Caco-2 (cell line): ENCODE measurements at regions not wholly inside any gene's neighbourhood (a gene's known extent, or its start where the extent isn't known, plus 50 kb on each side); places are given as distances from the start of the nearest gene placed in this dataset.

Experiments
- BruUV-seq: library from RNA; stranded (reverse); fragments of 400-500 nt; replicated peaks from 2 replicates; lab custom pipeline; 2021; lab: Mats Ljungman, UMichigan
- CTCF ChIA-PET: fragments of 300-600 bp; sonication (Branson Sonifier 250); formaldehyde crosslinking; loops from one replicate; lab custom pipeline; 2022; ENCODE audit warnings: antibody characterized with exemption; lab: Charles Lee
- POLR2A ChIA-PET: fragments of 300-600 bp; sonication (Branson Sonifier 250); formaldehyde crosslinking; loops from one replicate; lab custom pipeline; 2022; ENCODE audit warnings: antibody characterized with exemption; lab: Charles Lee
- DNase-seq, 2 experiments: peaks; one replicate each; pipeline versions ENCODE4 v3.0.0 to v3.0.0-alpha.2; 2020 to 2022
- H3K27me3 ChIP-seq: replicated peaks from 2 replicates; pipeline ENCODE4 v1.6.0; 2011; ENCODE audit warnings: low read length; ENCODE audit not compliant: control insufficient read depth, insufficient read depth
- H3K36me3 ChIP-seq: 2 replicates; pipeline ENCODE4 v1.5.1; 2011; ENCODE audit warnings: low read length; ENCODE audit not compliant: control insufficient read depth, insufficient read depth
- H3K4me1 ChIP-seq: fragments of 250-450 bp; sonication (Bioruptor Pico); 2 replicates; pipeline ENCODE4 v1.5.1; 2020; ENCODE audit warnings: mild to moderate bottlenecking
- H3K4me3 ChIP-seq: 2 replicates; pipeline ENCODE4 v1.5.1; 2011; ENCODE audit warnings: low read depth, mild to moderate bottlenecking, control low read depth, low read length
- H3K9me3 ChIP-seq: fragments of 250-450 bp; sonication (Bioruptor Pico); 2 replicates; pipeline ENCODE4 v1.5.1; 2020; ENCODE audit warnings: mild to moderate bottlenecking, moderate library complexity
- H3K27ac Mint-ChIP-seq: one replicate; pipeline ENCODE4 v1.8.0; 2022; ENCODE audit warnings: mixed read lengths; ENCODE audit not compliant: unreplicated experiment
- H3K27me3 Mint-ChIP-seq: one replicate; pipeline ENCODE4 v1.8.0; 2022; ENCODE audit warnings: mixed read lengths; ENCODE audit not compliant: insufficient read depth, unreplicated experiment
- H3K36me3 Mint-ChIP-seq: one replicate; pipeline ENCODE4 v1.8.0; 2022; ENCODE audit warnings: mild to moderate bottlenecking, mixed read lengths; ENCODE audit not compliant: insufficient read depth, unreplicated experiment
- H3K4me1 Mint-ChIP-seq: one replicate; pipeline ENCODE4 v1.8.0; 2022; ENCODE audit warnings: low read depth, mixed read lengths; ENCODE audit not compliant: unreplicated experiment
- H3K4me3 Mint-ChIP-seq: one replicate; pipeline ENCODE4 v1.8.0; 2022; ENCODE audit warnings: mild to moderate bottlenecking, moderate library complexity, mixed read lengths; ENCODE audit not compliant: unreplicated experiment
- H3K9me3 Mint-ChIP-seq: one replicate; pipeline ENCODE4 v1.8.0; 2022; ENCODE audit warnings: mixed read lengths; ENCODE audit not compliant: unreplicated experiment
- intact Hi-C: fragments of 100-400 bp; cut with micrococcal nuclease; formaldehyde crosslinking; loops from one replicate; pipeline ENCODE4 v1.10.0; 2022; ENCODE audit not compliant: unreplicated experiment
- TF ChIP-seq, protein P1 (sequence below), 2 experiments: fragments of 200-600 bp in 1 of 2; IDR thresholded peaks; 1 replicate in 1 of 2; 2 replicates in 1 of 2; pipeline versions ENCODE4 v1.5.1 to v1.8.0; 2011 to 2022; ENCODE audit warnings: antibody characterized with exemption in 1 of 2, control low read depth in 1 of 2, inconsistent platforms in 1 of 2, low read depth in 1 of 2, low read length in 1 of 2, mild to moderate bottlenecking in 1 of 2, moderate library complexity in 1 of 2; ENCODE audit not compliant: insufficient read depth in 1 of 2, severe bottlenecking in 1 of 2, unreplicated experiment in 1 of 2

DNA sequence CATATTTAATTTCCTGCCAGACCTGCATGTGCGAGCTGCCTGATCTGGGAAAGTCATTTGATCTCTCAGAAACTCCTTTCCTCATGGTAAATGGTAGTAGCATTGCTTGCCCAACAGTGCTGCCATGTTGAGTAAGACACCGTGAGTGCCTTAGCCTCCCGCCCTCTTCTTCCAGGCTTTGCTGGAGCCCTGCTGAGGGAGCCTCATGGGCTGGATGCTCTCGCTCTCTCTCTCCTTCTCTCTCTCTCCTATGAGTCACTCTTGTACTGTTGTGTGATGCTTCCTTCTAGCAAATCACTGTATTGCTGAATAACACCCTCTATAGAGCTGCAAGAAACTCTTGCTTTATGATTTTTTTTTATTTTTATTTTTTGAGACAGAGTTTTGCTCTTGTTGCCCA, 365.5 kb downstream of the UQCRFS1 start:
- Mint-ChIP-seq H3K9me3 (no peaks in the 10 kb centered on the region), H3K36me3 (no peaks in the 10 kb centered on the region), H3K27ac (no peak overlapping the region), H3K4me1 (no peaks in the 10 kb centered on the region), H3K4me3 (no peak overlapping the region), H3K27me3 (no peaks in the 10 kb centered on the region)
- TF ChIP-seq, protein P1, sequence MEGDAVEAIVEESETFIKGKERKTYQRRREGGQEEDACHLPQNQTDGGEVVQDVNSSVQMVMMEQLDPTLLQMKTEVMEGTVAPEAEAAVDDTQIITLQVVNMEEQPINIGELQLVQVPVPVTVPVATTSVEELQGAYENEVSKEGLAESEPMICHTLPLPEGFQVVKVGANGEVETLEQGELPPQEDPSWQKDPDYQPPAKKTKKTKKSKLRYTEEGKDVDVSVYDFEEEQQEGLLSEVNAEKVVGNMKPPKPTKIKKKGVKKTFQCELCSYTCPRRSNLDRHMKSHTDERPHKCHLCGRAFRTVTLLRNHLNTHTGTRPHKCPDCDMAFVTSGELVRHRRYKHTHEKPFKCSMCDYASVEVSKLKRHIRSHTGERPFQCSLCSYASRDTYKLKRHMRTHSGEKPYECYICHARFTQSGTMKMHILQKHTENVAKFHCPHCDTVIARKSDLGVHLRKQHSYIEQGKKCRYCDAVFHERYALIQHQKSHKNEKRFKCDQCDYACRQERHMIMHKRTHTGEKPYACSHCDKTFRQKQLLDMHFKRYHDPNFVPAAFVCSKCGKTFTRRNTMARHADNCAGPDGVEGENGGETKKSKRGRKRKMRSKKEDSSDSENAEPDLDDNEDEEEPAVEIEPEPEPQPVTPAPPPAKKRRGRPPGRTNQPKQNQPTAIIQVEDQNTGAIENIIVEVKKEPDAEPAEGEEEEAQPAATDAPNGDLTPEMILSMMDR (IDR thresholded peaks at IDR 0.05; ENCODE audit: insufficient read depth in 1 of 2, low read depth in 1 of 2, low read length in 1 of 2, severe bottlenecking in 1 of 2, unreplicated experiment in 1 of 2), result no peak
- ChIA-PET CTCF (no interaction called here), POLR2A (no interaction called here)
- Histone ChIP-seq H3K4me3 (no peak overlapping the region), H3K9me3 (no peaks in the 10 kb centered on the region), H3K4me1 (no peaks in the 10 kb centered on the region), H3K36me3 (no peaks in the 10 kb centered on the region), H3K27me3 (no peaks in the 10 kb centered on the region)
- intact Hi-C loops, result no loop called here
- DNase-seq, result no peak
- BruUV-seq, result no TSS peak

DNA sequence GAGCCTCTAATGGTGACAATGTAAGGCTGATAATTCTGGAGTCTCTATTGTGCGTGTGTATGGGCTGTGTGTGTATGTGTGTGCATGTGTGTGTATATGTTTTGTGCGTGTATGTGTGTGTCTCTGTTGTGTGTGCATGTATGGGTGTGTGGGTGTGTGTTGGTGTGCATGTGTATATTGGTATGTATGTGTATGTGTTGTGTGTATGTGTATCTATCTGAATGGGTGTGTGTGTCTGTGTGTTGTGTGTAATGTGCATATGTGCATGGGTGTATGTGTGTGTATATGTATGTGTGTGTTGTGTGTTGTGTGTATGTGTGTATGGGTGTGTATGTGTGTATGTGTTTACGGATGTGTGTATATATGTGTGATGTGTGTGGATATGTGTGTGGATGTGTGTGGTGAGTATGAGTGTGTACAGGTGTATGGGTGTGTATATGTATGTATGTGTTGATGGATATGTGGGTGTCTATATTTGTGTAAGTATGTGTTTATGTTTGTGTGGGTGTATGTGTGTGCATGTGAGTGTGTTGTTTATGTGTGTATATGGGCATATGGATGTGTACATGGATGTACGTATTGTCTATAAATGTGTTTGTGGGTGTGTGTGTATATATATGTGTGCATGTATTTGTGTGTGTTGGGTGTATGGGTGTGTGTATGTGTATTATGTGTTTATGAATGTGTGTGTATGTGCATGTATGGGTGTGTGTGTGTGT, 366.7 kb downstream of the UQCRFS1 start:
- intact Hi-C loops, result no loop called here
- DNase-seq, result no peak

DNA sequence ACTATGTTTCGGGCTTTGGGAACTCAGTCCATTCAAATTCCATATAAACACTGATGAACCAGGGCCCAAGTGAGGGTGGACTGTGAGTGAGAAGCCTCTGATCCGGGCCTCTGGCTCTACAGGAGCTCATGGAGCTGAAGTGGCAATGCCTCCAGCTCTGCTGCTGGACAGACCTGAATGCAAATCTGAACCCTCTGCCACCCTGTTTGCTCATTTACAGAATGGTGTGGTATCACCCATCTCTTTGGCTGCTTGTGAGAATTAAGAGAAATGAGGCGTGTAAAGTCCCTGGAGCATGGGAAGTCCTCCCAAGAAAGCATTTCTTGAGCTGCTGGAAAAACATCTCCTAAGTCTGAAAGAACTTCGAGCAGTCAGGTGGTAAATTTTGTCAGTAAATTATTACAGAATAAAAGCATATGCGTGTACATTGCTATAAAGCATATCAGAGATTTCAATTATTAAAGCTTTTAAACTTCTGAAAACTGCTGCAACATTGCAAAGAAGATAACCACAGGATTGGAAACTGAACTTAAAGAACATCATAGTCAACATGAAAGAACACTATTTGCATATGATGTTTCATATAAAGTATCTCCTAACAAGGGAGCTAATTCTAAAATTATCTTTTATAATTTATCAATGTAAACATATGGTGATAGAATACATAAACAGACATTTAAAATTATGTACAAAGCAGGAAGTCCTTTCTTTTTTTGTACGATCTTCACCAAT, 369.0 kb downstream of the UQCRFS1 start:
- CTCF ChIA-PET, result interaction anchor here (0.7 kb wide), 1 partner anchor 172 kb away, joined by 11 read pairs; no protein-coding TSS in a partner anchor
- Mint-ChIP-seq H3K27me3 (peaks cover 4% of the 10 kb centered on the region), H3K9me3 (no peaks in the 10 kb centered on the region), H3K4me3 (no peak overlapping the region), H3K36me3 (no peaks in the 10 kb centered on the region), H3K27ac (no peak overlapping the region), H3K4me1 (no peaks in the 10 kb centered on the region)
- H3K9me3 ChIP-seq, result no peaks in the 10 kb centered on the region
- POLR2A ChIA-PET, result no interaction called here
- no peaks in the 10 kb centered on the region for H3K27me3 ChIP-seq
- DNase-seq, result no peak
- H3K36me3 ChIP-seq, result no peaks in the 10 kb centered on the region
- H3K4me1 ChIP-seq, result no peaks in the 10 kb centered on the region
- H3K4me3 ChIP-seq, result no peak overlapping the region
- intact Hi-C loops, result no loop called here
- TF ChIP-seq, protein P1 (IDR thresholded peaks at IDR 0.05; ENCODE audit: insufficient read depth in 1 of 2, low read depth in 1 of 2, low read length in 1 of 2, severe bottlenecking in 1 of 2, unreplicated experiment in 1 of 2), result no peak
- no TSS peak for BruUV-seq

More for the DNA sequence above, 366.7 kb downstream of the UQCRFS1 start:
- ChIA-PET POLR2A (no interaction called here), CTCF (no interaction called here)
- H3K4me3 Mint-ChIP-seq, result no peak overlapping the region
- no peaks in the 10 kb centered on the region for H3K27me3 Mint-ChIP-seq
- H3K4me1 Mint-ChIP-seq, result no peaks in the 10 kb centered on the region
- BruUV-seq, result no TSS peak
- no peaks in the 10 kb centered on the region for H3K36me3 ChIP-seq
- no peaks in the 10 kb centered on the region for H3K9me3 ChIP-seq
- H3K36me3 Mint-ChIP-seq, result no peaks in the 10 kb centered on the region
- H3K9me3 Mint-ChIP-seq, result no peaks in the 10 kb centered on the region
- TF ChIP-seq, protein P1 (IDR thresholded peaks at IDR 0.05; ENCODE audit: insufficient read depth in 1 of 2, low read depth in 1 of 2, low read length in 1 of 2, severe bottlenecking in 1 of 2, unreplicated experiment in 1 of 2), result no peak
- no peaks in the 10 kb centered on the region for H3K4me1 ChIP-seq
- no peak overlapping the region for H3K27ac Mint-ChIP-seq
- H3K27me3 ChIP-seq, result no peaks in the 10 kb centered on the region
- no peak overlapping the region for H3K4me3 ChIP-seq
